ENCODE measurements at regions not wholly inside any gene's neighbourhood (a gene's known extent, or its start where the extent isn't known, plus 50 kb on each side); places are given as distances from the start of the nearest gene placed in this dataset.
"Not testable (repeated sequence)": the region's sequence is repeated elsewhere in the genome, so short reads cannot be mapped to it uniquely, and the experiment has no call there.

DNA sequence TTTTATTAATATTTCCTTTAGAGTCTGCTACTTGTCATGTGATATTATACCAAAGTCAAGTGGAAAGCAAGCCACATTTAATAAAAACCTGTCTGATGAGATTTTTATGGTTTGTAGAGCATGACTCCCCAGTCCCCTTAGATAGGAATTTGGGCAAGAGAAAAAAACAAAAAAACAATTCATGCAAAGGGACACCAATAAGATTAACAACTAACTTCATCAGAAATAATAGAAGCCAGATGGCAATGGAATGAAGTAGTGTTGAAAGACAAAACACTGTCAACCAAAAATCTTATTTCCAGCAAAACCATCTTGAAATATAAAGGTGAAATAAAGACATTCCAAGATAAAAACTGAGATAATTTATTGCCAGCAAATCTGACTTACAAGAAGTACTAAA, 228.8 kb upstream of the SGCG start:
- TF ChIP-seq, protein P1, sequence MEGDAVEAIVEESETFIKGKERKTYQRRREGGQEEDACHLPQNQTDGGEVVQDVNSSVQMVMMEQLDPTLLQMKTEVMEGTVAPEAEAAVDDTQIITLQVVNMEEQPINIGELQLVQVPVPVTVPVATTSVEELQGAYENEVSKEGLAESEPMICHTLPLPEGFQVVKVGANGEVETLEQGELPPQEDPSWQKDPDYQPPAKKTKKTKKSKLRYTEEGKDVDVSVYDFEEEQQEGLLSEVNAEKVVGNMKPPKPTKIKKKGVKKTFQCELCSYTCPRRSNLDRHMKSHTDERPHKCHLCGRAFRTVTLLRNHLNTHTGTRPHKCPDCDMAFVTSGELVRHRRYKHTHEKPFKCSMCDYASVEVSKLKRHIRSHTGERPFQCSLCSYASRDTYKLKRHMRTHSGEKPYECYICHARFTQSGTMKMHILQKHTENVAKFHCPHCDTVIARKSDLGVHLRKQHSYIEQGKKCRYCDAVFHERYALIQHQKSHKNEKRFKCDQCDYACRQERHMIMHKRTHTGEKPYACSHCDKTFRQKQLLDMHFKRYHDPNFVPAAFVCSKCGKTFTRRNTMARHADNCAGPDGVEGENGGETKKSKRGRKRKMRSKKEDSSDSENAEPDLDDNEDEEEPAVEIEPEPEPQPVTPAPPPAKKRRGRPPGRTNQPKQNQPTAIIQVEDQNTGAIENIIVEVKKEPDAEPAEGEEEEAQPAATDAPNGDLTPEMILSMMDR (conservative IDR thresholded peaks at IDR 0.05), result not testable (repeated sequence)
- not testable (repeated sequence) for TF ChIP-seq EZH2 (IDR thresholded peaks at IDR 0.05; ENCODE audit: low read depth)
